ENCODE measurements at regions not wholly inside any gene's neighbourhood (a gene's known extent, or its start where the extent isn't known, plus 50 kb on each side); places are given as distances from the start of the nearest gene placed in this dataset.

GRCh38 chr5:88666761-88667495 is 216.1 kb downstream of the MEF2C start:
- no peak for DNase-seq (ENCODE audit: low read depth in 4 of 4, low spot score in 3 of 4)

GRCh38 chr5:88665750-88666215 is 217.2 kb downstream of the MEF2C start:
- DNase-seq (ENCODE audit: low read depth in 4 of 4, low spot score in 3 of 4): no peak

GRCh38 chr5:88664645-88665044 is 218.3 kb downstream of the MEF2C start:
- DNase-seq (ENCODE audit: low read depth in 4 of 4, low spot score in 3 of 4): no peak

- no peak for DNase-seq (ENCODE audit: low read depth in 4 of 4, low spot score in 3 of 4)
Measured at GRCh38 chr5:88663793-88664216, 219.2 kb downstream of the MEF2C start.

- DNase-seq (ENCODE audit: low read depth in 4 of 4, low spot score in 3 of 4): no peak
Measured at GRCh38 chr5:88662846-88663245, 220.1 kb downstream of the MEF2C start.

DNA sequence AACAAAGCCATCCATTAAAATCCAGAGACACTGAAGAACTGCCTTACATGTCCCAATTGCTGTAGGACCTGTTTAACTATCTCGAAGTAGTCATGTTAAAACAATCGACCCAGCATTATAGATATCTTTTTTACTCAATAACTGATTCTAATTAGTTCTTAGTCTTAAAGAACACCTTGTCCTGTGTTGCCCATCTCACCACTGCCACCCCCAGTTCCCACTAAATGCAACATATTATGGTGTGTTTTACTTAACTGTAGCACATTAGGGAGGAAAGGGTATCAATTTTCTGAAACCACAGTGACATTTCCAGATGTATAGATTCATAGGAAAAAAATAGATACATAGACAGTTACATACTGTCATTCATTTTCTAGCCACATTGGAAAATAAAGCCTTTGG is 221.2 kb downstream of the MEF2C start:
- no peak for DNase-seq (ENCODE audit: low read depth in 4 of 4, low spot score in 3 of 4)

GRCh38 chr5:88660947-88661805 is 221.8 kb downstream of the MEF2C start:
- peak in 3 of 4 donors; percentile 74 to 77 (median 75) for DNase-seq (ENCODE audit: low read depth in 4 of 4, low spot score in 3 of 4)

GRCh38 chr5:88660264-88660946 is 222.6 kb downstream of the MEF2C start:
- DNase-seq (ENCODE audit: low read depth in 4 of 4, low spot score in 3 of 4): no peak

DNA sequence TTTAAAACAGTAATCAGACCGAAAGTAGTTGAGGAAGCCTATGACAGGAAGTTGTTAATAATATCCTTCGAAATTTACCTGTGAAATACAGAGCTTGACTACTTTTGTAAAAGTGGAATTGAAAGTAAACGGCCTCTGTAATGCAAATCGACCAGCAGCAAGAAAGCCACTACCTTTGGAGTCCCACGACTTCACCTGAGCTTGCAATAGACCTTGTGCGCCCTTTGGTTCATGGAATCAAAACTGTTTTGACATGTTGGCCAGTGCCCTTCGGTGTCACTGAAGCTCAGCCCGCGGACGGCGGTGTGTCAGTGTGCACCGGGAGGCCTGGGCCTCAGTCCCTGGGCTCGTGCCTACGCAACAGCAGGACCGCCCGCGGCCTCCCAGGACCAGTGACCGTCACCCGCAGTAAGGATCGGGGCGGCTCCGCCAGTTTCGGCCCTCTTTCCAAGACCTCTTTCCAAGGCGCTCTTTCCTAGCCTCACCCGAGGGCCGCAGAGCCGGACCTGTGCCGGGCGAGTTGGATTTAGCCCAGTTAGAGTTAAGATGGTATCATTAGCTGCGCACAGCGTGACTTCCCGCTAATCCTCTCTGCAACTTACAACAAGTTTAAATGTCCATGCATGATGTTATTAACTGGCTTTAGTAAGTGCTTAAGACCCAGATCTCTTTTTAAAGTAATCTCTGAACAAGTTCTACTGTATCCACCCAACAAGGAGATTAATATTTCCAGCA is 223.3 kb downstream of the MEF2C start:
- DNase-seq (ENCODE audit: low read depth in 4 of 4, low spot score in 3 of 4): no peak

GRCh38 chr5:88658886-88659285 is 224.1 kb downstream of the MEF2C start:
- DNase-seq (ENCODE audit: low read depth in 4 of 4, low spot score in 3 of 4): no peak

DNA sequence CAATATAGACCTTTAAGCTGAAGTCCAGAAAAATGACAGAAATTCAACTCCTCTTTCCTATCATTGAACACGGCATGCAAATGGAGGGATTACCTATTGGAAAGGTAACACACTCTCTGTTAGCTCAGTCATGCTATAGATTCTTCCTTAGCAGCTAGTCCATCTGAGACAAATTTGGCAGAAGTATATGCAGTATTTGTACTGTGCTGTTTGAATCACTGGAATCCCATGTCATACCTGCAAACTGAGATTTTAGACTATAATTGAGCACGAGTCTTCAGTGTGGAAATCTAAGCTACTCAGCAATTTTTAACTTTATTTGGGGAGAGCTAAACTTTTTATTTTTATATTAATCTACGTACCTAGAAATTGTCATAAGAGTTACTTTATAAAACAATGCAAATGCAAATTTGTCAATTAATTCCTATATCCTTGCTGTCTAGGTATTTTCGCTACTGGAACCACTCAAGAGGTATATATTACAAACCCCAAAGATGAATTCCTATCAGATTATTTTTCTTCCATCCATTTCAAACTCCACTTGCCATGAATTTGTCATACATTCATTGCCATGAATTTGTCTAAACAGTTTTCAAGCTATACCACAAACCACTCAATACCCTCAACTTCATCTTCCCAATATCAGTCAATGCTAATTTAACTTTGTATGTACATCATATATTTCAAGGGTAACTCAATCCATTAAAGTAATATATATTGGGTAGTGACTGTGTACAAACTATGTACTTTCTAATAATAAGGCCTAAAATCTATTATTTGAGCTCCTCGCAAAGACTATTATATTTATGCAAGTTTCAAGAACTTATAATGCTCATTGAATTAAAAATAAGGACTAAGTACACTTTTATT is 224.8 kb downstream of the MEF2C start:
- DNase-seq (ENCODE audit: low read depth in 4 of 4, low spot score in 3 of 4): no peak

DNA sequence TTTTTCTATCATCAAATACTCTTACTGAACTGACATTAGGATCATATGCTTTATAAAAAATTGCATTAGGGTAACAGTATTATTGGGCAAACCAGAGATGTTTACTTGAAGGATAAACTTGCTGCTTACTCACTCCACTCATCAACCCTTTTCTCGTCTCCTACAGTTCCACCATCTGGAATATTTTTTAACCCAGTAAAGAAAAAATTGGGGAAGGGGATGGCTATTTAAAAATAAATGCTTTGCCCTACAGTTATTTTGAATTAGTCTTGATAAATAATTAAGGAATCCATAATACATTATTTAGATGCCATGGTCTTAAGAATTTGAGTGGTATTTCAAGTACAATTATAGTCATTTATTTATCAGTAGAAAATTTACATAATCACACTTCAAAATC is 225.8 kb downstream of the MEF2C start:
- DNase-seq (ENCODE audit: low read depth in 4 of 4, low spot score in 3 of 4): no peak

GRCh38 chr5:88656221-88656950 is 226.6 kb downstream of the MEF2C start:
- DNase-seq (ENCODE audit: low read depth in 4 of 4, low spot score in 3 of 4): no peak

DNA sequence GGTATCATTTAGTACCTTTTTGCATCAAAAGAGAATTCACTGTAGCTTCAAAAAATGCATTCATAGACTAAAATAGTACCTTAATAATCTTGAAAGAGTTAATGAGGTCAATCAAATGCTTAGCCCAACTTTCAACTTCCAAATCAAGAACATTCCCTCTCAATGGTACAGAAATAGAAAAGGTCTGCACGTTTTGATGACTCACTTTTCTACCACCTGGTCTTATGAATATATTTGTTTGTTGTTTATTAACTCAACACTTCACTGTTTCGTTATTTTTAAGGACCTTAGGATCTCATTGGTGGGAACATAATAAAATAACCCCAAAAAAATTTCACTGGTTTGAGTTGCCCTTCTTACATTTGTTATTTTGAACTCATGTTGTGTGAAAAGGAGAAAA is 229.5 kb downstream of the MEF2C start:
- DNase-seq (ENCODE audit: low read depth in 4 of 4, low spot score in 3 of 4): no peak

DNA sequence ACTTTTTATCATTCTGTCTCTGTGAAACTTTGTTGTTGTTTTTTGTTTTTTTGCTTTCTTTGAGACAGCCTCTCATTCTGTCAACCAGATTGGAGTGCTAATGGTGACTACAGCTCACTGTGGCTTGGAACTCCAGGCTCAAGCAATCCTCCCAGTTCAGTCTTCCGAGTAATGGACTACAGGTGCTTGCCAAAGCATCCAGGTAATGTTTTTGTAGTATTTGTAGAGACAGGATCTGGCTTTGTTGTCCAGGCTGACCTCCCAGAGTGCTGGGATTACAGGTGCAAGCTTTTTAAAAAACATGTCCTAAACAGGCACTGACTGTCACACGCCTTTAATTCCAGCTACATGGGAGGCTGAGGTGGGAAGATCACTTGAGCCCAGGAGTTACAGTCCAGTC is 235.1 kb downstream of the MEF2C start:
- DNase-seq (ENCODE audit: low read depth in 4 of 4, low spot score in 3 of 4): no peak

DNA sequence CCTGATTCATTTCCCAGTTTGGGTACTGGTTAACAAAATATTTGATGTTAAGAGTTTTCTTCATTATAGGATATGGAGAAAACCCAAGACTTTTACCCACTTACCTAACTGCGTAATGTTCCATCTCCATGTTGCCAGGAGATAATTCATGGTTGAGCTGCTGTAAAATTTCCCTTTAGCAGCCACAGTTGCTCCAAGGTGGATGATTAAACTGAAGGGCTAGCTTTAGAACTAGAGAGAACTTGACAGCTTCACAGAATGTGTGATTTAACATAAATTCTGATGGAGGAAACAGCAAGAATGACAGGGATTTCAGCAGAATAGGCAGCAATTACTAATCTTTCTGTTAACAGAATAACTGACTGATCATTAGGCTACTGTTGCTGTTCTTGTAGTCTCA is 236.1 kb downstream of the MEF2C start:
- DNase-seq (ENCODE audit: low read depth in 4 of 4, low spot score in 3 of 4): no peak

DNA sequence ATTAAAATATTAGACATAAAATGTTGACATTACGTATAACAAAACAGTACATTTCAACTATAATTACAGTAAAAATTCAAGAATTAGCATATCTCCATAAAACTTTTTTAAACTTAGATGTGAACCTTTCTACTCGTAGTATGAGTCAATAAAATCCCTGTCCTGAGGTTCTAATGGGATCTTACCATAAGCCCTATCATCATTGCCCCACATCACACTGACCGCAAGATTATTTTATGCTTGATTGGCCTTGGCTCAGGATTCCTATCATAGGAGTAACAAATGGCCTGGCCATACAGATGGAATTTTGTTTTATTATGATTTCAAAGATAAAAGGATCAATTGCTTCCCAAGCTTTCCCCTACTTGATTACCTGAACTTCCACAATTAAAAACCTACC is 238.3 kb downstream of the MEF2C start:
- no peak for DNase-seq (ENCODE audit: low read depth in 4 of 4, low spot score in 3 of 4)

DNA sequence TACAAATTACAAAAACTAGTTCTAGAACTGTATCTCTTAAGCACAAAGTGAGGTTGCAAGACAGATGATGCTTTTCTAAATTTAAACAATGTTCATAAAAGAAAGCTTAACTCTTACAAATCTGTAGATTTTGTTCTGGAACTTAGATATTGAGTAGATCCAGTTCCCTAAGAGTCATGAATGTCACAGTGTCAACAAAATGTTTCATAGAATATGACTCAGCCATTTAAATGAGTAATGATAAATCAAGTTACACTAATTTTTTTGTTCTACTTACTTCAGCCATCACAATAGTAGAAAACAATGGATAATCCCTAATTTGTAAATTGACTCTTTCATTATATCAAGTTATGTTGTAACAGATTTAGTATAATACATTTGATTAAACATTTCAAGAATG is 239.7 kb downstream of the MEF2C start:
- no peak for DNase-seq (ENCODE audit: low read depth in 4 of 4, low spot score in 3 of 4)

GRCh38 chr5:88634014-88634413 is 249.0 kb downstream of the MEF2C start:
- DNase-seq (ENCODE audit: low read depth in 4 of 4, low spot score in 3 of 4): no peak
